GM12874 (cell line): ENCODE measurements at regions not wholly inside any gene's neighbourhood (a gene's known extent, or its start where the extent isn't known, plus 50 kb on each side); places are given as distances from the start of the nearest gene placed in this dataset.

Source experiments
- TF ChIP-seq, protein P1 (sequence below): IDR thresholded peaks from 2 replicates; pipeline ENCODE4 v1.5.1; 2011; ENCODE audit warnings: low read depth, mild to moderate bottlenecking, control low read depth, low read length, moderate library complexity; ENCODE audit not compliant: insufficient read depth

DNA sequence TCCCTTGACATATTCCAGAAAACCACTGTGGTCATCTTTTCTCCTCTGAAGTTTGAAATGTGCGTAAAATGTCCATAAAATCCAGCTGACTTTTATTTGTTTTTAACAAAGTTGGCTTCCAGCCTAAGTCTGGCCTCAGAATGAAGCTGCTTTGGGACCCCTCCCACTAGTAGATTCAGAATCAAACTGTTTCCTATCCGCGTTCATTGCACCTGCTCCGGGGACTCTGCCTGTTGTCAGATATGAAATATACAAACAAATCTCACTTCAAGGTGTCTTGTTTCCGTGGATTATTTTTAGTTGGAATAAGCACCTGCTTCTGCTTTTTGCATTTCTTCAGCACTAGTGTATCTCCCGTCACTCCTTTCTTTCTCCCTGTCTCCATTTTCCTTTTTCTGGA lies 115.7 kb upstream of the FHL2 start:
- TF ChIP-seq, protein P1, sequence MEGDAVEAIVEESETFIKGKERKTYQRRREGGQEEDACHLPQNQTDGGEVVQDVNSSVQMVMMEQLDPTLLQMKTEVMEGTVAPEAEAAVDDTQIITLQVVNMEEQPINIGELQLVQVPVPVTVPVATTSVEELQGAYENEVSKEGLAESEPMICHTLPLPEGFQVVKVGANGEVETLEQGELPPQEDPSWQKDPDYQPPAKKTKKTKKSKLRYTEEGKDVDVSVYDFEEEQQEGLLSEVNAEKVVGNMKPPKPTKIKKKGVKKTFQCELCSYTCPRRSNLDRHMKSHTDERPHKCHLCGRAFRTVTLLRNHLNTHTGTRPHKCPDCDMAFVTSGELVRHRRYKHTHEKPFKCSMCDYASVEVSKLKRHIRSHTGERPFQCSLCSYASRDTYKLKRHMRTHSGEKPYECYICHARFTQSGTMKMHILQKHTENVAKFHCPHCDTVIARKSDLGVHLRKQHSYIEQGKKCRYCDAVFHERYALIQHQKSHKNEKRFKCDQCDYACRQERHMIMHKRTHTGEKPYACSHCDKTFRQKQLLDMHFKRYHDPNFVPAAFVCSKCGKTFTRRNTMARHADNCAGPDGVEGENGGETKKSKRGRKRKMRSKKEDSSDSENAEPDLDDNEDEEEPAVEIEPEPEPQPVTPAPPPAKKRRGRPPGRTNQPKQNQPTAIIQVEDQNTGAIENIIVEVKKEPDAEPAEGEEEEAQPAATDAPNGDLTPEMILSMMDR: no peak

DNA sequence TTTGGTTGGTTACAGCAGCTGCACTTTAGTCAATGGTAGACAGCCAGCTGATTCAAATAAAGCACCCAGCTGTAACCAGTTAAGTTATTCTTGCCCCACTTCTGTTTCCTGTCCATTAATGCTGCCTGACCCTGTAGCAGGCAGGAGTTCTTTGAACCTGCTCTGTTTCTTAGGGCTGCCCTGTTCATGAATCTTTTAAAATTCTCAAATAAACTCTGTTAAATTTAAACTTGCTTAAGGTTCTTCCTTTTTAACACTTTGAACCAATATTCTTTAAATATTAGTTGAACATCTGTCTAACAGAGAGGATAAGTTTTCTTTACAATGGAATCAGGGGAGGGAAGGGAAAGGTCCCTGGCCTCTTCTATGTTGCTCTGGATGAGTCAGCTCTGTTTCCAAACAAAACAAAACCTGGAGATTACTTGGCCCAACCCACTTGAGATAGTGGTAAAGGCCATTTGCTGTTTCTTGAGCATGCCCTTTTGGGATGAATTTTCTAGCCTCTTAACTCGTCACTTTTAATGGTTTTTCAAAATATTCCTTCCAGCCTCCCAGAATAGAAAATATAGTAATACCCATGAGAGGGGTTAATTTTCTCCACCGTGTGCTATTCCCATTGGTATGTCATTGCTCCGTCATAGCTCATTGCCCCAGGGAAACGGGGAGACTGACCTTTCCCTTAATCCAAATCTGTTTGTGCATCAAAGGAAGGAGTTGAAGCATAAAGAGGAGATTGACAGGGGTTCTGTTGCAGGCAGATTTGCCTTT lies 112.1 kb upstream of the FHL2 start:
- TF ChIP-seq, protein P1: no peak

DNA sequence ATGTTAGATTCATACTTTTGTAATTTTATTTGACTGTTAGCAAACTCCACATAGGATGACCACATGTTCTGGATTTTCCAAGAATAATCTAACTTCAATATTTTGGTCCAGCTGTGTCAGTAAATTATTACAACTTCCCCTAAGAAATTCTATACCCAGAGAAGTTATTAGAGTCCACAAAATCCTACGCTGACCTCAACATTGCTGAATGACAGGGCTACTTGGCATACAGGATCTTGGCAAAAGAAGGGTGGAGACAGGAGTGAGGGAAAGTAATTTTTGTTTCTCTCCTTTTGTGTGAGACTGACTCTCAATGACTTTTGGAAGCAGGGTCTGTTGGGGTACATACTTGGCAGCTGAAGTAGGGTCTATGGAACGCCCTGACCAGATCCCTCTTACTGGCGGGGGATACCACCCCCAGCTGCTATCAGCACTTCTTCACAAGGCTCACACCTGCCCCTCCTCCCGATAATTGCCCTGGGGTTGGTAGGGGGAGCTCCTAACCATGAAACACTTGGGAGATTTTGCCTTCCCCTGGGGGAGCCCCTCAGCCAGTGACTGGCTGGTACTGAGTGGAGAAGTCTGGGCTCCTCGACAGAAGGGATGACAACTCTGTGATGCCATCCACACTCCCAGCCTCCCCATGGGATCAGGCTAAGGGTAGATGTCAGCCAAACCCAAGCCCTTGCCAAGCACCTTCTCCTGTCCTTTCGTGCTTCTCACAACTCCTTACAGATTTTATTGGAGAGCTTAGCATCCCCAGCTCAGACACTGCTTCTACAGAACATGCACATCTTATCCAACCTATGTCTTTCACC lies 110.6 kb upstream of the FHL2 start:
- TF ChIP-seq, protein P1: no peak

DNA sequence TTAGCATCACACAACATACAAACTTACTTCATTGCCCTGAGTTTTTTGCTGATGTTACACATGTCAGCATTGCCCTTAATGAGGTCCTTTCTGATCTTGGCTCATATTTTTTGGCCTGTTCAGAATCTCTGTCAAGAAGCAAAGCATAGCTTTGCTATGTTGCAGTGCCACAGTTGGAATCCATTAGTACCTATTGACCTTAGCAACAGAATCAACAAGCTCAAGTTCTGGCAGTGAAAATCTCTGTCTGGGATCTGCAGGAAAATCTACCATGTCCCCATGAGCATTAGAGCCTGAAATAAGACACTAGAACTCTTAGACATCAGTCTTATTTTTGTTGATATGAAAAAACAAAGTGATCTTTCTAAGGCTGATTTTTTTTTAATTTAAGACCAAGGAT lies 105.6 kb upstream of the FHL2 start:
- TF ChIP-seq, protein P1: no peak

DNA sequence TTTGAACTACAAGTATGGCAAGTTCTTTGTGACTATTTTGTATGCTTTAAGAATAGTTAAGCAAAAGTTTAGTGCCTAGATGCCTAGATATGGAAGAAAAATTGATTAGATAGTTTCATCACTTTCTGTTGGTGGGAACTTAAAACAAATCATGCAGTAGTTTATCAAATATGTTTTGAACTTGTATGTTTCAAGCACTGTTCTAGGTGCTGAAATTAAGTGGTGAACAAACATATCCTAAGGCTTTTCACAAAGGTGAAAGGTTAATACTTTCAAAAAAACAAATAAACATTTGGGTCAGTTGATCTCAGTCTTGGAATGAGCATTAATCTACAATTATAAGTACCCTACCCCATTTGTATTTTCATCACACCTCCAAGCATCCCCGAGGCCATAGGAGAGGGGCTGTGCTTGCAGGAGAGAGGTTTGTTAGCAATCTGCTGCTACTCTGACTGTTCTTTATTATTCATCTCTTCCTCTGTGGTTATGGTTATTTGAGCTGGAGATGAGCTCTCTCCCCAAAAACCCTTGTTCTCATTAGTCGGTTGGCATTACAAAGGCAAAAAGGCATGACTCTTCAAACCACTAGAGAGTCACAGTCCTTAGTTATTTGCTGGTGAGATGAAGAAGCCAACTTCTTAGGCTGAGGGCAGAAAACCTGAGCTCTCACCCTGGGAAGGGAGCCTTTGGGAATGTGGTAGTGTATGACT lies 103.9 kb upstream of the FHL2 start:
- TF ChIP-seq, protein P1: no peak

DNA sequence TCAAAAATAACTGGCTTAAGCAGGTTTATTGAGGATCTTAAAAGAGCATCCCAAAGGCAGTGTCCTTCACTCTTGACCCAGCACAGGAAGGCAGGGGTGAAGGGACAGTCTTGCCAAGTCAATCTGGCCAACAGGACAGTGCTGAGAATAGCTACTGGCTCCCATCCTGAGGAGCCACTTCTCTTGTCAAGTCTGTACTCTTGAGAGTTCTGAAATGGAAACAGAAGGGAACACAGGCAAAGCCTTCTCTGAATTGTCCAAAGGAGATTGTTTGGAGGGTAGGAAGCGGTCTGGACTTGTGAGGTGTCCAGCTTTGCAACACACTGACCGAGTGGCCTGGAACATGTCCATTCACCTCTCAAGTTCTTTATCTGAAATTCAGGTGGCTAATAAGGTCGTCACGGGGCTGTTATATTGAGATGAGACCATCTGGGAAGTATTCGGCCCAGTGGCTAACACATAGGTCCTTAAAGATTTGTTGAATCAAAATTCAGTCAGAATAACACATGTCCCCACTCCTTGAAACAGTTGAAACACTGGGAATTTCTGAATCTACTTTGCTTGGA lies 99.5 kb upstream of the FHL2 start:
- TF ChIP-seq, protein P1: no peak

DNA sequence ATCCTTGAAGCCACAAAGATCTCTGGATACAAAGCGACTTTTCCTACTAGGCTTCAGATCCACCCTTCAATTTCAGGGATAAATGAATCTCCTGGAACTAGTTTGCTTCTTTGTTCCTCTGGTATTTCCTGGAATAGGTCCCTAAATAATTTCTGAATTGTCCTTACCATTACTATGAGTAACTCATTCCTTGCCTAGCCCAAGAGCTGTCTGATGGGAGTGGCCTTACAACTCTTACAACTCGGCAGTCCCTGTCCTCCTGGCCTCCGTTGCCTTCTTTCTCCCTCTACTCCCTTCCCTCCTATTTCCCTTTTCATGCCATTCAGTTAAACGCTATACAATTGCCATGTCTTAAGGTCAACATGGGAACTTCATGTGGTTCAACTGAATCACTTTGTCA lies 98.2 kb upstream of the FHL2 start:
- TF ChIP-seq, protein P1: no peak
